IPS DF 19.7 (cell line): ENCODE measurements at regions not wholly inside any gene's neighbourhood (a gene's known extent, or its start where the extent isn't known, plus 50 kb on each side); places are given as distances from the start of the nearest gene placed in this dataset.
"Not testable (repeated sequence)": the region's sequence is repeated elsewhere in the genome, so short reads cannot be mapped to it uniquely, and the experiment has no call there.

Source experiments
- DNase-seq: peaks from one replicate; pipeline ENCODE4 v3.0.0-alpha.2; 2013; ENCODE audit warnings: low read depth, low spot score

GRCh38 chr13:112174476-112175110 is 107.6 kb downstream of the SOX1 start:
- DNase-seq, result no peak

- DNase-seq, result no peak
Observed at GRCh38 chr13:112175162-112176075, 108.5 kb downstream of the SOX1 start.

GRCh38 chr13:112176141-112177119 is 109.5 kb downstream of the SOX1 start:
- DNase-seq, result not testable (repeated sequence)

GRCh38 chr13:112177450-112178288 is 110.7 kb downstream of the SOX1 start:
- DNase-seq, result no peak

GRCh38 chr13:112178769-112179168 is 111.8 kb downstream of the SOX1 start:
- no peak for DNase-seq

- DNase-seq, result no peak
Observed at GRCh38 chr13:112179421-112179820, 112.5 kb downstream of the SOX1 start.

- no peak for DNase-seq
Observed at GRCh38 chr13:112179995-112180394, 113.0 kb downstream of the SOX1 start.

GRCh38 chr13:112181336-112182067 is 114.6 kb downstream of the SOX1 start:
- no peak for DNase-seq

- no peak for DNase-seq
Observed at GRCh38 chr13:112182251-112182650, 115.3 kb downstream of the SOX1 start.

- no peak for DNase-seq
Observed at GRCh38 chr13:112182846-112183531, 116.0 kb downstream of the SOX1 start.

GRCh38 chr13:112183532-112184090 is 116.7 kb downstream of the SOX1 start:
- no peak for DNase-seq

- no peak for DNase-seq
Observed at GRCh38 chr13:112184261-112184660, 117.3 kb downstream of the SOX1 start.

GRCh38 chr13:112184851-112185371 is 118.0 kb downstream of the SOX1 start:
- no peak for DNase-seq

- DNase-seq, result no peak
Observed at GRCh38 chr13:112185466-112185865, 118.5 kb downstream of the SOX1 start.

GRCh38 chr13:112186091-112186490 is 119.1 kb downstream of the SOX1 start:
- no peak for DNase-seq

- DNase-seq, result no peak
Observed at GRCh38 chr13:112187527-112188297, 120.8 kb downstream of the SOX1 start.

GRCh38 chr13:112188298-112188610 is 121.3 kb downstream of the SOX1 start:
- no peak for DNase-seq

GRCh38 chr13:112193463-112194166 is 126.7 kb downstream of the SOX1 start:
- no peak for DNase-seq
